RWPE1 (cell line): ENCODE measurements at regions not wholly inside any gene's neighbourhood (a gene's known extent, or its start where the extent isn't known, plus 50 kb on each side); places are given as distances from the start of the nearest gene placed in this dataset.

ENCODE experiments used
- CTCF ChIA-PET: fragments of 350-600 bp; sonication (Branson Sonifier 250); formaldehyde crosslinking; extraction: SDS; loops from one replicate; lab custom pipeline; 2021; lab: Yijun Ruan, JAX
- POLR2A ChIA-PET: fragments of 400-600 bp; formaldehyde crosslinking; extraction: SDS; loops from one replicate; lab custom pipeline; 2020; ENCODE audit warnings: antibody characterized with exemption; ENCODE audit not compliant: low non-redundant PET; lab: Yijun Ruan, JAX
- DNase-seq: peaks from one replicate; pipeline ENCODE4 v3.0.0; 2012; ENCODE audit warnings: low spot score
- H3K27ac ChIP-seq: fragments of 450-650 bp; 2 replicates; pipeline ENCODE4 v1.5.1; 2017
- TF ChIP-seq, protein P1 (sequence below): fragments of 450-650 bp; conservative IDR thresholded peaks from 2 replicates; pipeline ENCODE4 v1.5.1; 2017; ENCODE audit warnings: low read depth, mild to moderate bottlenecking

DNA sequence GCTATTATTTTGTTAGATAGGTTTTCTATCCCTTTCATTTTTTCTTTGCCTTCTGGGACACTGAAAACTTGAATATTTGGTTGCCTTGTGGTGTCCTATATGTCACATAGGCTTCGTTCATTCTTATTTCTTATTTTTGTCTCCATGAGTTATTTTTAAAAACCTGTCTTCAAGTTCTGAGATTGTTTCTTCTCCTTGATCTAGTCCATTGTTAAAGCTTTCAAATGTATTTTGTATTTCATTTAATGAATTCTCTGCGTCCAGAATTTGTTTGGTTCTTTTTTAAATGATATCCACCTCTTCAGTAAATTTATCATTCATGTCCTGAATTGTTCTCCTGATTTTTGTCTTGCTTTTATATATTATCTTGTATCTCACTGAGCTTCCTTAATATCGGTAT is 243.2 kb upstream of the BMP2 start:
- no peak for DNase-seq
- TF ChIP-seq, protein P1, sequence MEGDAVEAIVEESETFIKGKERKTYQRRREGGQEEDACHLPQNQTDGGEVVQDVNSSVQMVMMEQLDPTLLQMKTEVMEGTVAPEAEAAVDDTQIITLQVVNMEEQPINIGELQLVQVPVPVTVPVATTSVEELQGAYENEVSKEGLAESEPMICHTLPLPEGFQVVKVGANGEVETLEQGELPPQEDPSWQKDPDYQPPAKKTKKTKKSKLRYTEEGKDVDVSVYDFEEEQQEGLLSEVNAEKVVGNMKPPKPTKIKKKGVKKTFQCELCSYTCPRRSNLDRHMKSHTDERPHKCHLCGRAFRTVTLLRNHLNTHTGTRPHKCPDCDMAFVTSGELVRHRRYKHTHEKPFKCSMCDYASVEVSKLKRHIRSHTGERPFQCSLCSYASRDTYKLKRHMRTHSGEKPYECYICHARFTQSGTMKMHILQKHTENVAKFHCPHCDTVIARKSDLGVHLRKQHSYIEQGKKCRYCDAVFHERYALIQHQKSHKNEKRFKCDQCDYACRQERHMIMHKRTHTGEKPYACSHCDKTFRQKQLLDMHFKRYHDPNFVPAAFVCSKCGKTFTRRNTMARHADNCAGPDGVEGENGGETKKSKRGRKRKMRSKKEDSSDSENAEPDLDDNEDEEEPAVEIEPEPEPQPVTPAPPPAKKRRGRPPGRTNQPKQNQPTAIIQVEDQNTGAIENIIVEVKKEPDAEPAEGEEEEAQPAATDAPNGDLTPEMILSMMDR, result no peak
- CTCF ChIA-PET, result interaction anchor here (0.7 kb wide), 1 partner anchor 74 kb away, joined by 4 read pairs; no protein-coding TSS in a partner anchor
- POLR2A ChIA-PET, result no interaction called here
- no peak overlapping the region for H3K27ac ChIP-seq

DNA sequence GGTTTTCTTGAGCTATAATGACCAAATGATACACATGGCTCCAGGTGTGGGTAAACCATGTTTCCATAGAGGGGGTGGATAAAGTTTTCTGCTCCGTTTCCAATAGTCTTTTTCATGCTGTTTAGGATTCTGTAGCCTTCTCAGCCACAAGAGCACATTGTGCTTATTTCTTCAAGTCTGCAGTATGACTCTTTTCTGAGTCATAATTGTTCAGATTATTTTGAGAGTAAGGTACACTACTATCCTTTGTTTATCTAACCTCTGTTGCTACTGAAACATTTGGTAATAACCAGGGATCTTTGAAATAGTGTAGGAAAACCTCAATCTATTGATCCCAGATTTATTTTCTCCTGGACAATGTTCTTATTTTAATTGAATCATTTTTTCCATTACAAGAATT is 247.9 kb upstream of the BMP2 start:
- TF ChIP-seq, protein P1, result no peak
- DNase-seq, result peak; percentile 77
- ChIA-PET POLR2A (no interaction called here), CTCF (interaction anchor here (0.7 to 1.0 kb wide), 2 partner anchors 23 to 93 kb away, joined by 3 to 7 read pairs; no protein-coding TSS in a partner anchor)
- no peak overlapping the region for H3K27ac ChIP-seq

GRCh38 chr20:6515261-6515660 is 252.2 kb upstream of the BMP2 start:
- DNase-seq, result no peak
- ChIA-PET POLR2A (no interaction called here), CTCF (no interaction called here)
- TF ChIP-seq, protein P1, result no peak
- H3K27ac ChIP-seq, result no peak overlapping the region

DNA sequence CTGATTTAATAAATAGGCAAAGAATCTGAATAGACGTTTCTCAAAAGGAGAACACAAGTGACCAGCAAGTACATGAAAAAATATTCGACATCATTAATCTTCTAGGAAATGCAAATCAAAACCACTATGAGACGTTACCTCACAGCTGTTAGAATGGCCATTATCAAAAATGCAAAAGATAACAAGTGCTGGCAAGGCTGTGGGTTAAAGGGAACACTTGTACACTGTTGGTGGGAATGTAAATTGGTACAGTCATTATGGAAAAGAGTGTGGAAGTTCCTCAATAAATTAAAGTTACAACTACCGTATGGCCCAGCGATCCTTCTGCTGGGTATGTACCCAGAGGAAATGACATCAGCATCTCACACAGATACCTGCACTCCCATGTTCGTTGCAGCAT is 253.9 kb upstream of the BMP2 start:
- no peak for DNase-seq
- ChIA-PET CTCF (interaction anchor here (0.8 kb wide), 1 partner anchor 107 kb away, joined by 4 read pairs; no protein-coding TSS in a partner anchor), POLR2A (no interaction called here)
- H3K27ac ChIP-seq, result no peak overlapping the region
- TF ChIP-seq, protein P1, result no peak

- CTCF ChIA-PET, result no interaction called here
- no peak for DNase-seq
- POLR2A ChIA-PET, result interaction anchor here (0.7 kb wide), 1 partner anchor 24 kb away, joined by 3 read pairs; no protein-coding TSS in a partner anchor
Observed at GRCh38 chr20:6509374-6509773, 258.1 kb upstream of the BMP2 start.

DNA sequence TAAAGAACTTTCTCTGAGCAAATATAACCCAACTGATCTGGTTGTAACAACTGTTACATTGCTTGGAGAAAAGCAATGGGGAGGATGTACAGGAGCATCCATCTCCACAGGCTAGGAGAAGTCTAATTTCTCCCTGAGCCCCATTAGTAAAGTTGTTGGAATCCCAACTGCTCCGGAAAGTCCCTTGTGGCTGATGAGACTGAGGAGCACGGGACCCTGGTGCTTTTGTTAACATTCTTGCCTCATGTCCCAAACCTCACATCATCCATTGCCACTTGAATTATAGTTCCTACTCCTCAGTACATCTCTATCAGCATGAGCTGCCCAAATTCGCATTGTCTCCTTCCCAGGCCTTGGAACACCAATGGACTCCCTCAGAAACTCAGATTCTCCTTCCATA is 260.6 kb upstream of the BMP2 start:
- ChIA-PET CTCF (no interaction called here), POLR2A (no interaction called here)
- TF ChIP-seq, protein P1, result no peak
- H3K27ac ChIP-seq, result no peak overlapping the region
- no peak for DNase-seq

More at GRCh38 chr20:6509374-6509773, 258.1 kb upstream of the BMP2 start:
- H3K27ac ChIP-seq, result no peak overlapping the region
- TF ChIP-seq, protein P1, result no peak
